ENCODE measurements at regions not wholly inside any gene's neighbourhood (a gene's known extent, or its start where the extent isn't known, plus 50 kb on each side); places are given as distances from the start of the nearest gene placed in this dataset.
"Not testable (repeated sequence)": the region's sequence is repeated elsewhere in the genome, so short reads cannot be mapped to it uniquely, and the experiment has no call there.

GRCh38 chr7:149995369-149996026, 121.7 kb downstream of the ATP6V0E2 start:
- DNase-seq, result not testable (repeated sequence)

- peak; percentile 18 for DNase-seq
Observed at GRCh38 chr7:150000780-150001599, 127.2 kb downstream of the ATP6V0E2 start.

GRCh38 chr7:150003304-150003810, 129.6 kb downstream of the ATP6V0E2 start:
- no peak for DNase-seq

- DNase-seq, result not testable (repeated sequence)
Observed at GRCh38 chr7:150003973-150004372, 130.2 kb downstream of the ATP6V0E2 start.

GRCh38 chr7:150004843-150005242, 131.1 kb downstream of the ATP6V0E2 start:
- not testable (repeated sequence) for DNase-seq

- DNase-seq, result not testable (repeated sequence)
Observed at GRCh38 chr7:150009620-150010303, 136.0 kb downstream of the ATP6V0E2 start.

- not testable (repeated sequence) for DNase-seq
Observed at GRCh38 chr7:150016651-150017189, 143.0 kb downstream of the ATP6V0E2 start.

GRCh38 chr7:150020210-150020609, 146.4 kb downstream of the ATP6V0E2 start:
- DNase-seq, result not testable (repeated sequence)

GRCh38 chr7:150024550-150025490, 151.1 kb downstream of the ATP6V0E2 start:
- not testable (repeated sequence) for DNase-seq

- DNase-seq, result not testable (repeated sequence)
Observed at GRCh38 chr7:150025802-150026201, 152.0 kb downstream of the ATP6V0E2 start.

GRCh38 chr7:150028344-150029012, 154.7 kb downstream of the ATP6V0E2 start:
- DNase-seq, result not testable (repeated sequence)

- DNase-seq, result not testable (repeated sequence)
Observed at GRCh38 chr7:150029013-150029389, 155.2 kb downstream of the ATP6V0E2 start.

GRCh38 chr7:150031733-150032132, 158.0 kb downstream of the ATP6V0E2 start:
- DNase-seq, result not testable (repeated sequence)

- DNase-seq, result not testable (repeated sequence)
Observed at GRCh38 chr7:150033711-150034110, 159.9 kb downstream of the ATP6V0E2 start.

GRCh38 chr7:150035769-150036168, 162.0 kb downstream of the ATP6V0E2 start:
- not testable (repeated sequence) for DNase-seq

- DNase-seq, result not testable (repeated sequence)
Observed at GRCh38 chr7:150039061-150039460, 165.3 kb downstream of the ATP6V0E2 start.

GRCh38 chr7:150042281-150042680, 168.5 kb downstream of the ATP6V0E2 start:
- DNase-seq, result not testable (repeated sequence)

- peak; percentile 33 for DNase-seq
Observed at GRCh38 chr7:150044771-150045170, 171.0 kb downstream of the ATP6V0E2 start.

GRCh38 chr7:150045596-150045995, 171.8 kb downstream of the ATP6V0E2 start:
- DNase-seq, result not testable (repeated sequence)

- DNase-seq, result not testable (repeated sequence)
Observed at GRCh38 chr7:150046290-150047194, 172.8 kb downstream of the ATP6V0E2 start.
